Hepatocyte (in vitro differentiated cells): ENCODE measurements at regions not wholly inside any gene's neighbourhood (a gene's known extent, or its start where the extent isn't known, plus 50 kb on each side); places are given as distances from the start of the nearest gene placed in this dataset.

Experiments
- DNase-seq: peaks from one replicate; pipeline ENCODE4 v3.0.0-alpha.2; 2016; ENCODE audit warnings: low spot score
- H2AFZ ChIP-seq: fragments of 200-600 bp; sonication (generic); 2 replicates; pipeline ENCODE4 v1.6.0; 2016; ENCODE audit warnings: antibody characterized with exemption, mild to moderate bottlenecking
- H3K27ac ChIP-seq: fragments of 200-600 bp; sonication (generic); 2 replicates; pipeline ENCODE4 v1.5.1; 2016; ENCODE audit warnings: mild to moderate bottlenecking
- H3K27me3 ChIP-seq: fragments of 200-600 bp; sonication (generic); 2 replicates; pipeline ENCODE4 v1.6.1; 2016
- H3K36me3 ChIP-seq: fragments of 200-600 bp; sonication (generic); replicated peaks from 2 replicates; pipeline ENCODE4 v1.5.1; 2016; ENCODE audit warnings: low read depth; ENCODE audit not compliant: insufficient read depth
- H3K4me1 ChIP-seq: fragments of 200-600 bp; sonication (generic); 2 replicates; pipeline ENCODE4 v1.5.1; 2016; ENCODE audit warnings: mild to moderate bottlenecking, moderate library complexity; ENCODE audit not compliant: insufficient read depth
- H3K4me2 ChIP-seq: fragments of 200-600 bp; sonication (generic); 2 replicates; pipeline ENCODE4 v1.6.0; 2016
- H3K4me3 ChIP-seq: fragments of 200-600 bp; sonication (generic); 2 replicates; pipeline ENCODE4 v1.5.1; 2016; ENCODE audit warnings: mild to moderate bottlenecking
- H3K79me2 ChIP-seq: fragments of 200-600 bp; sonication (generic); 2 replicates; pipeline ENCODE4 v1.6.0; 2017; ENCODE audit warnings: mild to moderate bottlenecking
- H3K9me2 ChIP-seq: fragments of 200-600 bp; sonication (generic); replicated peaks from 2 replicates; pipeline ENCODE4 v1.6.0; 2017; ENCODE audit warnings: mild to moderate bottlenecking; ENCODE audit not compliant: insufficient read depth
- H3K9me3 ChIP-seq: fragments of 200-600 bp; sonication (generic); 2 replicates; pipeline ENCODE4 v1.5.1; 2016; ENCODE audit warnings: low read depth, mild to moderate bottlenecking
- H4K20me1 ChIP-seq: fragments of 200-600 bp; sonication (generic); 2 replicates; pipeline ENCODE4 v1.6.0; 2016; ENCODE audit warnings: mild to moderate bottlenecking; ENCODE audit not compliant: insufficient read depth, poor library complexity, severe bottlenecking
- EZH2 ChIP-seq: fragments of 200-600 bp; sonication (generic); IDR thresholded peaks from 2 replicates; pipeline ENCODE4 v1.6.1; 2016; ENCODE audit warnings: antibody characterized with exemption, mild to moderate bottlenecking, borderline replicate concordance
- EZH2phosphoT487 ChIP-seq: fragments of 200-600 bp; sonication (generic); IDR thresholded peaks from one replicate; pipeline ENCODE4 v1.6.1; 2018; ENCODE audit warnings: antibody characterized with exemption, mild to moderate bottlenecking, low read depth, moderate library complexity; ENCODE audit not compliant: unreplicated experiment, severe bottlenecking
- WGBS: methylation state at CpG from one replicate; pipeline ENCODE4 v1.1.6; 2016; ENCODE audit warnings: low lambda C conversion rate; ENCODE audit errors: missing lambda C conversion rate; 5-methylcytosine and 5-hydroxymethylcytosine counted together
- TF ChIP-seq, protein P1 (sequence below): fragments of 200-600 bp; sonication (generic); IDR thresholded peaks from 2 replicates; pipeline ENCODE4 v1.5.1; 2016; ENCODE audit warnings: antibody characterized with exemption, mild to moderate bottlenecking; ENCODE audit not compliant: poor library complexity

DNA sequence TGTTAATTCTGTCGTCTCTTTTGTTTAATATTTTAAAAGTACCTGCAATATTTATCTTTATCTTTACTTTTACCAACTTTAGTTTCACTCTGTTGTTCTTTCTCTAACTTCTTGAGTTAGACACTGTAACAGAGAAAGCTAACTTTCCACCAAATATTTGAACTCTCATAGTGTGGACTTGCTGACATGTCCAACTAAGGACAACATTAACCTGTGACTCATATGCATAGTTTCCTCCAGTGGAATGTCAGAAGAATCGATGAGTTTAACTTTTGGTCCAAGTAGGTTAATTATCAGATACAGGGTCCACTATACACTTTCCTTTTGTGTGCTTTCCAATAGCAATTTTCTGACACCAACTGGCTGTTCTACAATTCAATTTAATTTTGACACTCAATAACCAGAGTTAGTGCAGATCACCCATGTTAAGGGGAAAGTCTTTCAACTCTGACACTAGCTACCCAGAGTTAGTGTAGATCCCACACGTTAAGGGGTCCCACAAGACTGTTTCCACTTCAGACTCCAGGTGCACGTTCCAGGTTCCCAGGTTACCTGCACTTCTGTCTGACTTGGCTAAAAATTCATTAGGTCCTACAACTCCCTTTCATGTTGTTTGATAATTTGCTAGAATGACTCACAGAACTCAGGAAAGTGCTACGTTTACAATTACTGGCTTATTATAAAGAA, 559.0 kb upstream of the AMOT start:
- no peaks in the 10 kb centered on the region for H3K4me1 ChIP-seq
- no peaks in the 10 kb centered on the region for H3K27me3 ChIP-seq
- no peaks in the 10 kb centered on the region for H3K36me3 ChIP-seq
- H3K9me2 ChIP-seq: no peaks in the 10 kb centered on the region
- 54% methylated on average over 5 of the region's 5 CpGs for WGBS
- H3K9me3 ChIP-seq: no peaks in the 10 kb centered on the region
- no peak overlapping the region for H3K4me3 ChIP-seq
- H4K20me1 ChIP-seq: no peaks in the 10 kb centered on the region
- peak overlapping the region; percentile 73 for H3K27ac ChIP-seq
- no peaks in the 10 kb centered on the region for H3K79me2 ChIP-seq
- no peak overlapping the region for H2AFZ ChIP-seq
- H3K4me2 ChIP-seq: peak overlapping the region; percentile 50
- TF ChIP-seq, protein P1, sequence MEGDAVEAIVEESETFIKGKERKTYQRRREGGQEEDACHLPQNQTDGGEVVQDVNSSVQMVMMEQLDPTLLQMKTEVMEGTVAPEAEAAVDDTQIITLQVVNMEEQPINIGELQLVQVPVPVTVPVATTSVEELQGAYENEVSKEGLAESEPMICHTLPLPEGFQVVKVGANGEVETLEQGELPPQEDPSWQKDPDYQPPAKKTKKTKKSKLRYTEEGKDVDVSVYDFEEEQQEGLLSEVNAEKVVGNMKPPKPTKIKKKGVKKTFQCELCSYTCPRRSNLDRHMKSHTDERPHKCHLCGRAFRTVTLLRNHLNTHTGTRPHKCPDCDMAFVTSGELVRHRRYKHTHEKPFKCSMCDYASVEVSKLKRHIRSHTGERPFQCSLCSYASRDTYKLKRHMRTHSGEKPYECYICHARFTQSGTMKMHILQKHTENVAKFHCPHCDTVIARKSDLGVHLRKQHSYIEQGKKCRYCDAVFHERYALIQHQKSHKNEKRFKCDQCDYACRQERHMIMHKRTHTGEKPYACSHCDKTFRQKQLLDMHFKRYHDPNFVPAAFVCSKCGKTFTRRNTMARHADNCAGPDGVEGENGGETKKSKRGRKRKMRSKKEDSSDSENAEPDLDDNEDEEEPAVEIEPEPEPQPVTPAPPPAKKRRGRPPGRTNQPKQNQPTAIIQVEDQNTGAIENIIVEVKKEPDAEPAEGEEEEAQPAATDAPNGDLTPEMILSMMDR: no peak
- TF ChIP-seq EZH2 (no peak), EZH2phosphoT487 (no peak)
- DNase-seq: no peak

DNA sequence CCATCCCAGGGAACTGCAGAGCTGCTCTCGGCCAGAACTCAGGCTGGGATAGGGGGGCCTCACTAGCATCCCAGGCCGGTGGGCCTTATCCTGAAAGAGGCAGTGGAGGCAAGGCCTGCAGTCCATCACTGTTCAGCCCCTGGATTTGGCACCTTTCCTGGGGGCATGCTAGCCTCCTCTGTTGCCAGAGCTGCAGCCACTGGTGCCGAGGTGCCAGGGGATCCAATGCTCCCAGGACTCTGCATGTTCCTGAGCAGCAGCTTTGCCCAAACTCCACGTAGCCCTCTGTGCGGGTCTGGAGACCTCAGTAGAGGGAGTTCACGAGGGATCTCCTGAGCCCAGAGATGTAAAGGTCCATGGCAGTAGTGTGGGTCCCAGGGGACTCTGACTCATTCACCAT, 551.7 kb upstream of the AMOT start:
- no peak overlapping the region for H3K4me2 ChIP-seq
- DNase-seq: no peak
- no peak for TF ChIP-seq EZH2phosphoT487
- TF ChIP-seq, protein P1: no peak
- TF ChIP-seq EZH2: no peak
- H2AFZ ChIP-seq: no peak overlapping the region
- no peaks in the 10 kb centered on the region for H3K79me2 ChIP-seq
- no peaks in the 10 kb centered on the region for H3K4me1 ChIP-seq
- H3K27me3 ChIP-seq: no peaks in the 10 kb centered on the region
- no peak overlapping the region for H3K27ac ChIP-seq
- H3K36me3 ChIP-seq: no peaks in the 10 kb centered on the region
- no peaks in the 10 kb centered on the region for H3K9me2 ChIP-seq
- H3K9me3 ChIP-seq: no peaks in the 10 kb centered on the region
- WGBS: 90% methylated on average over 6 of the region's 6 CpGs
- no peaks in the 10 kb centered on the region for H4K20me1 ChIP-seq
- H3K4me3 ChIP-seq: no peak overlapping the region

DNA sequence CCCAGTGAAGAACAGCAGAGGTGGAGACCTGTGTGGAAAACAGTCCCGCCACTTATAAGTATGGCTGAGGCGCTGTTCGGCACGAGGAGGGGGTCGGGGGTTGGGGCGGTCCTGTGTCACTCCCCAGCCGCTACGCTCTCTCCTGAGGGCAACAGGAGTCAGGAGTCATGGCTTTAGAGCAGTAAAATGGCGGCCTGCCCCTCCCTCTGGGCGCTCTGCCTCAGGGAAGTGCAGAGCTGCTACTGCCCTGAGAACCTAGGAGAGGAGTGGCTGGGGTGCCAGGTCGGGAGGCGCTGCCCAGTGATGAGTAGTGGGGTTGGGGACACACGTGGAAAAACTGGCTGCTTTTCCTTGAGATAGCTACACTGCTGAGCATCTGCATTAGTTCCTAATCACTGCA, 551.2 kb upstream of the AMOT start:
- Histone ChIP-seq H3K9me3 (no peaks in the 10 kb centered on the region), H3K27ac (no peak overlapping the region), H3K36me3 (no peaks in the 10 kb centered on the region), H4K20me1 (no peaks in the 10 kb centered on the region), H3K27me3 (no peaks in the 10 kb centered on the region), H3K4me2 (no peak overlapping the region), H3K4me1 (no peaks in the 10 kb centered on the region), H3K4me3 (no peak overlapping the region), H3K9me2 (no peaks in the 10 kb centered on the region), H2AFZ (no peak overlapping the region), H3K79me2 (no peaks in the 10 kb centered on the region)
- TF ChIP-seq EZH2 (no peak), EZH2phosphoT487 (no peak)
- TF ChIP-seq, protein P1: no peak
- no peak for DNase-seq
- 91% methylated on average over 12 of the region's 13 CpGs for WGBS
